Mesendoderm (in vitro differentiated cells): ENCODE measurements at regions not wholly inside any gene's neighbourhood (a gene's known extent, or its start where the extent isn't known, plus 50 kb on each side); places are given as distances from the start of the nearest gene placed in this dataset.

Source experiments
- DNase-seq: peaks from one replicate; pipeline ENCODE4 v3.0.0; 2013
- H2AK5ac ChIP-seq: 2 replicates; pipeline ENCODE4 v1.6.1; 2013; ENCODE audit warnings: low read length, inconsistent platforms
- H2BK120ac ChIP-seq: 2 replicates; pipeline ENCODE4 v1.6.1; 2013; ENCODE audit warnings: low read depth, mild to moderate bottlenecking, low read length, moderate library complexity, mixed read lengths
- H2BK15ac ChIP-seq: replicated peaks from 2 replicates; pipeline ENCODE4 v1.6.1; 2013; ENCODE audit warnings: low read depth, mild to moderate bottlenecking, moderate library complexity
- H2BK5ac ChIP-seq: 2 replicates; pipeline ENCODE4 v1.6.1; 2013; ENCODE audit warnings: low read length, inconsistent platforms
- H3K18ac ChIP-seq: 2 replicates; pipeline ENCODE4 v1.6.1; 2013; ENCODE audit warnings: mild to moderate bottlenecking, low read length, mixed read lengths
- H3K23ac ChIP-seq: one replicate; pipeline ENCODE4 v1.6.1; 2013; ENCODE audit warnings: low read length
- H3K27ac ChIP-seq: 2 replicates; pipeline ENCODE4 v1.5.1; 2013; ENCODE audit warnings: low read depth, mild to moderate bottlenecking, inconsistent platforms, low read length, moderate library complexity
- H3K27me3 ChIP-seq: 2 replicates; pipeline ENCODE4 v1.6.1; 2013; ENCODE audit warnings: low read length, control low read depth, mild to moderate bottlenecking, inconsistent platforms; ENCODE audit not compliant: insufficient read depth, poor library complexity
- H3K36me3 ChIP-seq: 2 replicates; pipeline ENCODE4 v1.6.1; 2013; ENCODE audit warnings: low read length, inconsistent platforms; ENCODE audit not compliant: control insufficient read depth, insufficient read depth
- H3K4ac ChIP-seq: one replicate; pipeline ENCODE4 v1.6.1; 2013; ENCODE audit warnings: low read depth, mild to moderate bottlenecking, low read length, moderate library complexity
- H3K4me1 ChIP-seq: 2 replicates; pipeline ENCODE4 v1.6.1; 2013; ENCODE audit warnings: low read depth, low read length, inconsistent platforms; ENCODE audit not compliant: control insufficient read depth
- H3K4me2 ChIP-seq: 2 replicates; pipeline ENCODE4 v1.6.1; 2013; ENCODE audit warnings: low read length
- H3K4me3 ChIP-seq: 2 replicates; pipeline ENCODE4 v1.5.1; 2013; ENCODE audit warnings: mild to moderate bottlenecking, low read length
- H3K56ac ChIP-seq: one replicate; pipeline ENCODE4 v1.6.1; 2013; ENCODE audit warnings: low read length
- H3K79me1 ChIP-seq: 2 replicates; pipeline ENCODE4 v1.6.1; 2013; ENCODE audit warnings: low read length, inconsistent platforms
- H3K79me2 ChIP-seq: 2 replicates; pipeline ENCODE4 v1.6.1; 2013; ENCODE audit warnings: mild to moderate bottlenecking, low read length; ENCODE audit not compliant: control insufficient read depth, insufficient read depth
- H3K9ac ChIP-seq: 2 replicates; pipeline ENCODE4 v1.6.1; 2013; ENCODE audit warnings: low read length, inconsistent platforms
- H4K5ac ChIP-seq: one replicate; pipeline ENCODE4 v1.6.1; 2013; ENCODE audit warnings: low read length
- H4K8ac ChIP-seq: one replicate; pipeline ENCODE4 v1.6.1; 2013; ENCODE audit warnings: low read depth, mild to moderate bottlenecking, control low read depth, low read length, moderate library complexity
- WGBS: extraction: QIAGEN DNeasy Blood & Tissue Kit; methylation state at CpG from one replicate; pipeline ENCODE4 v1.1.7; 2013; ENCODE audit warnings: low lambda C conversion rate, missing lambda C conversion rate; ENCODE audit not compliant: insufficient coverage; ENCODE audit errors: extremely low coverage; 5-methylcytosine and 5-hydroxymethylcytosine counted together

DNA sequence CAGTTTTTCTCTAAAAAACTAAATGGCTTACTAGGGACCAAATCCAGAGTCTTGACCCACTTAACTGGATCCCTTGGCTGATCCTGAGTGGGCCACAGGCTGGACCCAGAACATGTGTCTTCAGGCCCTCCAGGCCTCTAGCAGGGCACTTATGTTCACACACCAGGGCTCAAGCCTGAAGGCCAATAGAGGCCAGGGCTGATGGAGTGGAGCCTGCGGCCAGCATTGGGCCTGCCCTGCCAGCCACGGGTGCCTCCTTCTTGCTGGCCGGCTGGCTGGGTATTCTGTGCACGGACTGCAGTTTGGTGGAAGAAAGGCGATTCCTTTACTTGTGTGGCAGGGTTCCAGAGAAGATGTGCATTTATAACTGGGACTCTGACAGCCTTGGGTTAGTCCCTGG lies 103.0 kb upstream of the ZNF32 start:
- Histone ChIP-seq H2AK5ac (no peak overlapping the region), H3K56ac (no peak overlapping the region), H4K8ac (no peak overlapping the region), H3K79me2 (no peaks in the 10 kb centered on the region), H4K5ac (no peak overlapping the region), H3K18ac (no peak overlapping the region), H3K79me1 (no peaks in the 10 kb centered on the region), H3K9ac (no peak overlapping the region), H3K36me3 (no peaks in the 10 kb centered on the region), H2BK15ac (no peak overlapping the region), H3K23ac (no peak overlapping the region), H3K4ac (no peak overlapping the region), H3K4me2 (no peak overlapping the region), H2BK120ac (no peak overlapping the region), H3K4me3 (no peak overlapping the region), H3K4me1 (no peaks in the 10 kb centered on the region), H3K27me3 (no peaks in the 10 kb centered on the region), H3K27ac (no peak overlapping the region), H2BK5ac (no peak overlapping the region)
- DNase-seq: no peak
- WGBS: no CpG with 5 or more reads among the region's 5 CpGs

DNA sequence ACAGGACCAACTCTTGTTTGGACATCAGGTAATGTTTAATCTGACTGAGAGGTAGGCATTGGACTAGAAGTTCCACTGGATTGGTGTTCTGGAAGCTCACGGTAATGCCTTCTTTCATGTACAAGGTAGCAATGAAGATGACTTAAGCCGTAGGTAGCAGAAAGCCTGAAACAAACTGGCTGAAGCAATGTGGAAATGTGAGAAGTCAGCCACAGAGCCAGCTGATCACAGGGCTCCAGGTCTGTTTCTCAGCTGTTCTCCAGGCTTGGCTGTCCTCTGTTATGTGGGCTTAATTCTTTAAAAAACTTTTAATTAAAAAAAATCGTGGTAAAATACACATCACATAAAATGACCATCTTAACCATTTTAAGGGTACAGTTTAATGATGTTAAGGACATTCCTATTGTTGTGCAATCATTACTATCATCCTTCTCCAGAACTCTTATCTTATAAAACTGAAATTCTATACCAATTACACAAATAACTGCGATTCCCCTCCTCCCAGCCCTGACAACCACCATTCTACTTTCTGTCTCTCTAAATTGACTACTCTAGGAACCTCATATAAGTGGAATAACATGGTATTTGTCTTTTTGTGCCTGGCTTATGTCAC lies 101.4 kb upstream of the ZNF32 start:
- WGBS: no CpG with 5 or more reads among the region's 4 CpGs
- DNase-seq: no peak
- no peak overlapping the region for H3K56ac ChIP-seq
- H2AK5ac ChIP-seq: no peak overlapping the region
- no peak overlapping the region for H3K18ac ChIP-seq
- H3K9ac ChIP-seq: no peak overlapping the region
- H3K4ac ChIP-seq: no peak overlapping the region
- no peaks in the 10 kb centered on the region for H3K27me3 ChIP-seq
- no peaks in the 10 kb centered on the region for H3K79me1 ChIP-seq
- no peak overlapping the region for H3K23ac ChIP-seq
- H2BK120ac ChIP-seq: no peak overlapping the region
- no peak overlapping the region for H3K4me2 ChIP-seq
- no peak overlapping the region for H3K4me3 ChIP-seq
- H2BK15ac ChIP-seq: no peak overlapping the region
- no peak overlapping the region for H3K27ac ChIP-seq
- no peak overlapping the region for H2BK5ac ChIP-seq
- H4K5ac ChIP-seq: no peak overlapping the region
- H3K79me2 ChIP-seq: no peaks in the 10 kb centered on the region
- no peak overlapping the region for H4K8ac ChIP-seq
- H3K4me1 ChIP-seq: no peaks in the 10 kb centered on the region
- no peaks in the 10 kb centered on the region for H3K36me3 ChIP-seq

DNA sequence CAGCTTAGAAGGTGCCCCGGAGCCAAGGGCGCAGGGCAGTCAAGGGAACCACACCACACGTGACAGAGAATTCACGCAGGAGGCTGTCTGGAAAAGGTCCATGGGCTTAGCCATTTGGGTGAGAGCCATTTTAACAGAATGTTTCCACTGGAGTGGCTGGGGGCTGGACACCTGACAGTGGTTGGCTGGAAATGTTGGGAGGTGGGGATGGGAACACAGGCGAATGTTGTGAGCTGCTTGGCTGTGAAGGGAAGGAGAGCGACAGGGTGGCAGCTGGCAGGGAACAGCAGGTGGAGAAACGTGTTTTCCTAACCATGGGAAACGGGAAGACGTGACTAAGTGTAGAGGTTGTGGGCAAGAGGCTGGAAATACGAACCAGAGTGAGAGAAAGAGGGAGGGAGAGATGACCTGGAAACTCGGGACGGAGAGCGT lies 100.5 kb upstream of the ZNF32 start:
- no peaks in the 10 kb centered on the region for H3K36me3 ChIP-seq
- DNase-seq: no peak
- H4K8ac ChIP-seq: no peak overlapping the region
- no peaks in the 10 kb centered on the region for H3K79me1 ChIP-seq
- no peak overlapping the region for H3K4me3 ChIP-seq
- no CpG with 5 or more reads among the region's 13 CpGs for WGBS
- no peak overlapping the region for H4K5ac ChIP-seq
- H3K27ac ChIP-seq: no peak overlapping the region
- no peak overlapping the region for H3K56ac ChIP-seq
- H2BK15ac ChIP-seq: no peak overlapping the region
- H3K9ac ChIP-seq: no peak overlapping the region
- H3K18ac ChIP-seq: no peak overlapping the region
- no peaks in the 10 kb centered on the region for H3K79me2 ChIP-seq
- no peaks in the 10 kb centered on the region for H3K27me3 ChIP-seq
- no peak overlapping the region for H3K23ac ChIP-seq
- no peaks in the 10 kb centered on the region for H3K4me1 ChIP-seq
- H3K4ac ChIP-seq: no peak overlapping the region
- H2BK120ac ChIP-seq: no peak overlapping the region
- no peak overlapping the region for H3K4me2 ChIP-seq
- no peak overlapping the region for H2BK5ac ChIP-seq
- H2AK5ac ChIP-seq: no peak overlapping the region

DNA sequence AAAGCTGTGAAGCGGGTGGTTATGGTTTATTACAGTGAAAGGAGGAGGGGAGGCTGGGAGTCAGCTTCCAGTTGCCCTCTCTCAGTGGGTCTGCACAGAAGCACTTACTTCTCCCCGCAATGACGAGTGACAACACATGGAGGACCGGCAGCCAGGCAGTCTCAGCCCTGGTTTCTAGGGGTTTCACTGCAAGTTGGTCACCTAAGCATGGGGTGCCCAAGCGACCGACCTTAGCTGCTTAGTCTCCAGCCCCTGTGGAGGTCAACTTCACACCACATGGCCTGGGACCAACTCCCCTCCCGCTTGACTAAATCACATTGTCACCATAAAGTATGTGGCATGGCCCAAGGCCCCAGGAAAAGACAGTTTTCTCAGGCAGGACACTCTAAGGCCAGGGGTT lies 99.9 kb upstream of the ZNF32 start:
- H3K27me3 ChIP-seq: no peaks in the 10 kb centered on the region
- no peak overlapping the region for H4K8ac ChIP-seq
- no peaks in the 10 kb centered on the region for H3K79me2 ChIP-seq
- no peaks in the 10 kb centered on the region for H3K4me1 ChIP-seq
- no peak overlapping the region for H2BK15ac ChIP-seq
- no peak overlapping the region for H2BK5ac ChIP-seq
- H3K4me2 ChIP-seq: no peak overlapping the region
- no peak overlapping the region for H2AK5ac ChIP-seq
- no peaks in the 10 kb centered on the region for H3K36me3 ChIP-seq
- no peak overlapping the region for H3K23ac ChIP-seq
- no peak overlapping the region for H3K4me3 ChIP-seq
- no peak overlapping the region for H4K5ac ChIP-seq
- no peak overlapping the region for H3K56ac ChIP-seq
- H3K27ac ChIP-seq: no peak overlapping the region
- no peak overlapping the region for H3K18ac ChIP-seq
- no peaks in the 10 kb centered on the region for H3K79me1 ChIP-seq
- no peak for DNase-seq
- WGBS: no CpG with 5 or more reads among the region's 7 CpGs
- H2BK120ac ChIP-seq: no peak overlapping the region
- H3K4ac ChIP-seq: no peak overlapping the region
- H3K9ac ChIP-seq: no peak overlapping the region

DNA sequence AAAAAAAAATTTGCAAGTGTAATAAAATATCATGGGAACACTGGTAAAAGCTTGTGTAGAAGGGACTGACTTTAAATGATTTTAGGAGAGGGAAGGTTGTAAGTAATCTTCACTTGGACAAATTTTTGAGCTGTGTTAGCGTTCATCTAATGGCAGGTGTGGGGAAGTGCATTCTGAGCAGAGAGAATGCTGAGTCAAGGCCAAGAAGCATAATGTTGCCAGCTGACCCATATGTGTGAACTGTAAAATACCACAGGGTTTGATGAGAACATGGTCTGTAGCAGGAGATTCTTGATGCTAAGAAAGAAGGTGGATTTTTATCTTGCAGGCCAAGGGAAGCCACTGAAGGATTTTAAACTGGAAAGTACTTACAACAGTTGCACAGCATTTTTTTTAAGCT lies 98.2 kb upstream of the ZNF32 start:
- Histone ChIP-seq H2BK15ac (no peak overlapping the region), H3K27ac (no peak overlapping the region), H3K79me1 (no peaks in the 10 kb centered on the region), H3K4me2 (no peak overlapping the region), H3K23ac (no peak overlapping the region), H2BK5ac (no peak overlapping the region), H3K27me3 (no peaks in the 10 kb centered on the region), H2BK120ac (no peak overlapping the region), H3K18ac (no peak overlapping the region), H4K5ac (no peak overlapping the region), H3K4ac (no peak overlapping the region), H3K4me3 (no peak overlapping the region), H3K56ac (no peak overlapping the region), H3K4me1 (no peaks in the 10 kb centered on the region), H4K8ac (no peak overlapping the region), H2AK5ac (no peak overlapping the region), H3K79me2 (no peaks in the 10 kb centered on the region), H3K9ac (no peak overlapping the region), H3K36me3 (no peaks in the 10 kb centered on the region)
- no peak for DNase-seq
- WGBS: no CpG with 5 or more reads among the region's 1 CpG

DNA sequence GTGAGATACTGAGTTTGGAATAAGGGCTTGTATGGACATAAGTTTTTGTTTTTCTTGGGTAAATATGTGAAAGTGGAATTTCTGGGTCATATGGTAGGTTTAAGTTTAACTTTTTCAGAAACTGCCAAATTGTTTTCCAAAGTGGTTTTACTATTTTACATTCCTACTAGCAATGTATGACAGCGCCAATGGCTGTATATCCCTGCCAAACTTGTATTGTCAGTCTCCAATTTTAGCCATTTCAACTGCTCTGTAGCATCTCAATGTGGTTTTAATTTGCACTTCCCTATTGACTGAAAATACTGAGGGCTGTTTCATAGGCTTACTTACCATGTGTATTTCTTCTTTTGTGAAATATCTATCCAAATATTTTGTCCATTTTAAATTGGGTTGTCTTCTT lies 90.5 kb upstream of the ZNF32 start:
- Histone ChIP-seq H3K9ac (no peak overlapping the region), H3K79me2 (no peaks in the 10 kb centered on the region), H3K4me2 (no peak overlapping the region), H3K27me3 (no peaks in the 10 kb centered on the region), H3K56ac (no peak overlapping the region), H3K27ac (no peak overlapping the region), H2BK5ac (no peak overlapping the region), H4K5ac (no peak overlapping the region), H3K36me3 (no peaks in the 10 kb centered on the region), H3K18ac (no peak overlapping the region), H3K4me1 (no peaks in the 10 kb centered on the region), H3K79me1 (no peaks in the 10 kb centered on the region), H2AK5ac (no peak overlapping the region), H4K8ac (no peak overlapping the region), H2BK15ac (no peak overlapping the region), H3K4ac (no peak overlapping the region), H2BK120ac (no peak overlapping the region), H3K23ac (no peak overlapping the region), H3K4me3 (no peak overlapping the region)
- DNase-seq: no peak
- no CpG with 5 or more reads among the region's 1 CpG for WGBS
